ENCODE measurements at regions not wholly inside any gene's neighbourhood (a gene's known extent, or its start where the extent isn't known, plus 50 kb on each side); places are given as distances from the start of the nearest gene placed in this dataset.

DNA sequence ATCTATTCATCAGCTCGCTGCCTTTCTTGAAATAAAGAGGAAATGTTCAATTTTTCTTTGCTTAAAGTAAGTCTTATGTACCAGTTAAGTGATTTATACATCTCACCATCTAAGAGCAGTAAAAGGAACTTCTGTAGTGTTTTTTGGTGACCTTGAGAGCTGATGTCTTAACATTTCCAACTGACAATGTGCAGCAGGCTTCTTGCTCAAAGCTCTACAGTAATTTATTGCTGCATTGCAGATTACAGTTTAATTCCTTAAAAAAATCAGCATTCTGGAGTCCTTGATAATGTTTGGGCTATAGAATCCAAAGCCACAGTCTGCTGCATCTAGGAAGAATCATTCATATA, 61.6 kb downstream of the DIPK2A start:
- WGBS, 3 donors = 60 to 89% (median 81%) methylated on average over 1 of the region's 1 CpG
- Histone ChIP-seq H3K4me3 (no peak overlapping the region), H3K27ac (no peak overlapping the region), H3K9me3 (no peaks in the 10 kb centered on the region), H3K4me1 (peaks cover 8% of the 10 kb centered on the region), H3K27me3 (ENCODE audit: insufficient read depth in 3 of 3, low read length in 2 of 3) (no peaks in the 10 kb centered on the region), H3K36me3 (ENCODE audit: insufficient read depth in 1 of 2, low read depth in 1 of 2) (no peaks in the 10 kb centered on the region)
- intact Hi-C loops (cut with DNase I) = no loop called here
- DNase-seq (no peak), ATAC-seq (no peak)
- TF ChIP-seq, protein P1, sequence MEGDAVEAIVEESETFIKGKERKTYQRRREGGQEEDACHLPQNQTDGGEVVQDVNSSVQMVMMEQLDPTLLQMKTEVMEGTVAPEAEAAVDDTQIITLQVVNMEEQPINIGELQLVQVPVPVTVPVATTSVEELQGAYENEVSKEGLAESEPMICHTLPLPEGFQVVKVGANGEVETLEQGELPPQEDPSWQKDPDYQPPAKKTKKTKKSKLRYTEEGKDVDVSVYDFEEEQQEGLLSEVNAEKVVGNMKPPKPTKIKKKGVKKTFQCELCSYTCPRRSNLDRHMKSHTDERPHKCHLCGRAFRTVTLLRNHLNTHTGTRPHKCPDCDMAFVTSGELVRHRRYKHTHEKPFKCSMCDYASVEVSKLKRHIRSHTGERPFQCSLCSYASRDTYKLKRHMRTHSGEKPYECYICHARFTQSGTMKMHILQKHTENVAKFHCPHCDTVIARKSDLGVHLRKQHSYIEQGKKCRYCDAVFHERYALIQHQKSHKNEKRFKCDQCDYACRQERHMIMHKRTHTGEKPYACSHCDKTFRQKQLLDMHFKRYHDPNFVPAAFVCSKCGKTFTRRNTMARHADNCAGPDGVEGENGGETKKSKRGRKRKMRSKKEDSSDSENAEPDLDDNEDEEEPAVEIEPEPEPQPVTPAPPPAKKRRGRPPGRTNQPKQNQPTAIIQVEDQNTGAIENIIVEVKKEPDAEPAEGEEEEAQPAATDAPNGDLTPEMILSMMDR (IDR thresholded peaks at IDR 0.05) = no peak

DNA sequence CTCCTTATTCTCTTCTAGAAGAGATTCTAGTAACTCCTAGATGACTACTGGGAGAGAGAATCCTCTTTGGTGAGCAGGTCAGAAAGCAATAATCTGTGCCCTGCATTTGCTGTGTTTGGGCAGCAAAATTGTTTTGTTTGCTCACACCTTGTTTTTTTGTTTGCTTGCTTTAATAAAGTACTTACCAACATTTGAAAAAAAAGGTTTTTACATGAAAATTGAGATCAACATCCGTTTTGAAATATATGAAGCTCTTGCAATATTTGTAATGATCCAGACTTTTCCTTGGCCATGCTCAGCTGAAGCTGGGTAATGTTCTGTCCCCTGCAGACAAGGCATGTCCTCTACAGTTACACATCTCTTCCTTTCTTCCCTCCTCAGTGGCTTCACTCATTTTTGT, 62.2 kb downstream of the DIPK2A start:
- TF ChIP-seq, protein P1 (IDR thresholded peaks at IDR 0.05) = no peak
- no peak for ATAC-seq
- no peak overlapping the region for H3K27ac ChIP-seq
- H3K36me3 ChIP-seq (ENCODE audit: insufficient read depth in 1 of 2, low read depth in 1 of 2) = no peaks in the 10 kb centered on the region
- no peak for DNase-seq
- H3K27me3 ChIP-seq (ENCODE audit: insufficient read depth in 3 of 3, low read length in 2 of 3) = no peaks in the 10 kb centered on the region
- peaks cover 8% of the 10 kb centered on the region for H3K4me1 ChIP-seq
- intact Hi-C loops (cut with DNase I) = no loop called here
- no peaks in the 10 kb centered on the region for H3K9me3 ChIP-seq
- H3K4me3 ChIP-seq = no peak overlapping the region
- WGBS, 3 donors = 25 to 47% (median 34%) methylated on average over 1 of the region's 1 CpG

DNA sequence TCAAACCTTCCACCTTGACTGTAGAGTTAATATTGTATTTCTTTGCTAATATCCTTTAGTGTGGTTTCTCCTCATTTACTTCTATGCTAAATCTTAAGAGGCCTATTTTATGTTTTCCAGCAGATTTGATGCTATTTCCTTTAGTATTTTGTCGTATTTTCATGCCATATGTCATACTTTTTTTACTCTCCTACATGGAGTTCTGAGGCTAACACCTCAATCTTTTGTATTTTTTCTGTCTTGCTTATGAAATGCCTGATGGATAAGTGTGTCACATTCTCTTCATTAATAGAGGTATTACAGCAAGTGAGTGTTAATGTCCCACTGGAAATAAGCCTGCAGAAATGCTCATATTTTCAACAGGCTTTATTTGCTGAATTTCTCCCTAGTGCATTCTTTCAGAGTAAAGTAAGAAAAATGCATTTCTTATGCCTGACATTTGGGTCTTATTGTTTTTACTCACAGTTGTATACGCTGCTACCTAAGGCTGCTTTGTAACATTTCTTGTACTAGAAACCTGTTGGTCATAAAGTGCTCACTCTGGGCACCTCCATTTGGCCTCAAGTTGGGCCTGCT, 63.2 kb downstream of the DIPK2A start:
- Histone ChIP-seq H3K36me3 (ENCODE audit: insufficient read depth in 1 of 2, low read depth in 1 of 2) (no peaks in the 10 kb centered on the region), H3K9me3 (no peaks in the 10 kb centered on the region), H3K4me3 (no peak overlapping the region), H3K4me1 (peaks cover 8% of the 10 kb centered on the region), H3K27me3 (ENCODE audit: insufficient read depth in 3 of 3, low read length in 2 of 3) (no peaks in the 10 kb centered on the region), H3K27ac (no peak overlapping the region)
- intact Hi-C loops (cut with DNase I) = no loop called here
- TF ChIP-seq, protein P1 (IDR thresholded peaks at IDR 0.05) = no peak
- no peak for DNase-seq
- no peak for ATAC-seq
- WGBS, 3 donors = 88 to 94% (median 91%) methylated on average over 2 of the region's 2 CpGs

DNA sequence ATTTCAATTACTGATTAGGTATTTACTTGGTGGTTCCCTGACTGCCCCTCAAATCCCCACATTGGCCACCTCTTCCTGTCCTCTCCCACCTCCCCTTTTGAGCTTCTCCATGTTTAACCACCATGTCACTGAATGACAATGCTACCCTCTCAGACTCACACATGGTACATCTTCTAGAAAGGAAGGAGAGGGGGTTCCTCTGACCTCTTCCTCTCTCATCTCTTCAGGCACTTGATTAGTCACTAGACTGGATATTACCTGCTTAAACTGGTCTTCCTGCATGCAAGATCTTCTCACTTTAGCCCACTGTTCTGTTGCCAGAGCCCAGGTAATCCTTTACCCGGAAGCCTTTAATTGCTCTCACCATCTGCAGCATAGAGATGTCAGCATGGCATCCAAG, 64.9 kb downstream of the DIPK2A start:
- H3K9me3 ChIP-seq = no peaks in the 10 kb centered on the region
- DNase-seq (no peak), ATAC-seq (no peak)

DNA sequence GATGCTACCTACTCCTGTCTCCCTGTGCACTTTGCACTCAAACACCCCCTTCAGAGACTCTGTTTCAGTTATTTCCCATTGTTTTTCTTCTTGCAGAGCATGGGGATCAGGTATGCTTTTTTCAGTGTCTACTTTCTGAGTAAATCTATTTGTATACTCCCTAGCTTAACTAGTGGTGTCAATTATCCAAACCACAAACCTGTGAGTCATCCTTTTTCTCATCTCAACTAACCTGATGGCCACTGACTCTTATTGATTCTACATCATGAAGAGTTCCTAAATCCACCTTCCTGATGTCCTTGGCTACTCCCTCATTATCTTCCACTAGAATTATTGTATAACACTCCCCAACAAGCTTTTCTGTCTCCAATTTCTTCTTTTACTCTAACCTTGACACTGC, 68.0 kb downstream of the DIPK2A start:
- ATAC-seq (no peak), DNase-seq (no peak)
- TF ChIP-seq, protein P1 (IDR thresholded peaks at IDR 0.05) = no peak
- intact Hi-C loops (cut with DNase I) = no loop called here
- H3K9me3 ChIP-seq = no peaks in the 10 kb centered on the region
- H3K27me3 ChIP-seq (ENCODE audit: insufficient read depth in 3 of 3, low read length in 2 of 3) = no peaks in the 10 kb centered on the region
- no peak overlapping the region for H3K4me3 ChIP-seq
- no peaks in the 10 kb centered on the region for H3K4me1 ChIP-seq
- H3K27ac ChIP-seq = no peak overlapping the region
- no peaks in the 10 kb centered on the region for H3K36me3 ChIP-seq (ENCODE audit: insufficient read depth in 1 of 2, low read depth in 1 of 2)

More for the DNA sequence above, 64.9 kb downstream of the DIPK2A start:
- Histone ChIP-seq H3K27me3 (ENCODE audit: insufficient read depth in 3 of 3, low read length in 2 of 3) (no peaks in the 10 kb centered on the region), H3K4me3 (no peak overlapping the region), H3K4me1 (peaks cover 8% of the 10 kb centered on the region), H3K36me3 (ENCODE audit: insufficient read depth in 1 of 2, low read depth in 1 of 2) (no peaks in the 10 kb centered on the region), H3K27ac (no peak overlapping the region)
- intact Hi-C loops (cut with DNase I) = no loop called here
- TF ChIP-seq, protein P1 (IDR thresholded peaks at IDR 0.05) = no peak
- 91 to 95% (median 92%) methylated on average over 1 of the region's 1 CpG for WGBS, 3 donors
